BLaER1 (cell line): ENCODE measurements at regions not wholly inside any gene's neighbourhood (a gene's known extent, or its start where the extent isn't known, plus 50 kb on each side); places are given as distances from the start of the nearest gene placed in this dataset.

Source experiments
- H3K27ac ChIP-seq: shearing (Covaris generic); formaldehyde crosslinking; 2 replicates; pipeline ENCODE4 v1.8.1; 2022
- H3K27me3 ChIP-seq: shearing (Covaris generic); formaldehyde crosslinking; 2 replicates; pipeline ENCODE4 v1.8.1; 2022
- H3K36me3 ChIP-seq: shearing (Covaris generic); formaldehyde crosslinking; 2 replicates; pipeline ENCODE4 v1.8.1; 2022
- H3K4me1 ChIP-seq: shearing (Covaris generic); formaldehyde crosslinking; 2 replicates; pipeline ENCODE4 v1.8.1; 2022
- H3K4me2 ChIP-seq: shearing (Covaris generic); formaldehyde crosslinking; 2 replicates; pipeline ENCODE4 v1.8.1; 2022
- H3K4me3 ChIP-seq: shearing (Covaris generic); formaldehyde crosslinking; 2 replicates; pipeline ENCODE4 v1.8.1; 2022
- H3K9ac ChIP-seq: shearing (Covaris generic); formaldehyde crosslinking; 2 replicates; pipeline ENCODE4 v1.8.1; 2022
- H3K9me3 ChIP-seq: shearing (Covaris generic); formaldehyde crosslinking; 2 replicates; pipeline ENCODE4 v1.8.1; 2022
- H4K20me1 ChIP-seq: shearing (Covaris generic); formaldehyde crosslinking; 2 replicates; pipeline ENCODE4 v1.8.1; 2022
- Cebpa-rat ChIP-seq: shearing (Covaris generic); IDR thresholded peaks from 2 replicates; pipeline ENCODE4 v1.8.1; 2022

DNA sequence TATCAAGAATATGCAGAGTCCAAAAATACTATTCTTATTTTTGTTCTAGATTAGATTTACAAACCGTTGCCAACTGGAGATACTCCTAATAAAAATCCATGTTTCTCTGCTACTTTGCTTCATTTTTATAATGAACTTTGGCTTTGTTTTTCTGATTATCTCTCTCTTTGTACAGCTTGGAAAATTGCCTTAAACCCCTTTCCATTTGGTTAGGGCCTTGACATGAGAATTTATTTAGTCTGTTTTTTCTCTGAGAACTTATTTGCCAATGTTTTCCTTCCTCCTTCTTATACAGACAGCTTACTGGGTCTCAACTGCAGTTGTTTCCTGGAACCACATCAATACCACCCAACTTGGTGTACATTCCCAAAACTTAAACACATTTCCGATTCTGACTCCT is 555.4 kb downstream of the SLITRK6 start:
- H3K4me1 ChIP-seq = no peaks in the 10 kb centered on the region
- no peaks in the 10 kb centered on the region for H3K36me3 ChIP-seq
- no peak for TF ChIP-seq Cebpa-rat
- H3K27ac ChIP-seq = no peak overlapping the region
- H3K9ac ChIP-seq = no peak overlapping the region
- no peaks in the 10 kb centered on the region for H3K9me3 ChIP-seq
- H4K20me1 ChIP-seq = no peaks in the 10 kb centered on the region
- H3K4me3 ChIP-seq = no peak overlapping the region
- no peaks in the 10 kb centered on the region for H3K27me3 ChIP-seq
- no peak overlapping the region for H3K4me2 ChIP-seq

DNA sequence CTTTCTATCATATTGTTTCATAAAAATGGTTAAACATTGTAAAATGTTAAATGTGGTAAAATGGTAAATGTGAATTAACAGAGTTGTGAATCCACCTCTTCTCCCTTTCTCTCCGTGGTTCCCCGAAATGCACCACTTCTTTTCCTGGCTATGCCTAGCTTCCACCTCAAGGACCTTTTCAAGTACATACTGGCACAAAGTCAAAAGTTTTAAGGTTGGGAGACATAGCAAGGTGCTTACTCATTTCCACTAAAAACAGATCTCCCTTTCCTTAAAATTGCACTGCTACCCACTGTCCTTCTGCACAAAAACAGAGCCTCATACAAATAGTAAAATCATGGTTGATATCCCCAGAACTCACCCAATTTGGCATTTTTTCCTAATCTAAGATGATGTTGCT is 558.2 kb downstream of the SLITRK6 start:
- Histone ChIP-seq H3K27me3 (no peaks in the 10 kb centered on the region), H3K4me1 (no peaks in the 10 kb centered on the region), H3K9ac (no peak overlapping the region), H3K4me2 (no peak overlapping the region), H3K9me3 (no peaks in the 10 kb centered on the region), H3K36me3 (no peaks in the 10 kb centered on the region), H4K20me1 (no peaks in the 10 kb centered on the region), H3K4me3 (no peak overlapping the region), H3K27ac (no peak overlapping the region)
- TF ChIP-seq Cebpa-rat = no peak

DNA sequence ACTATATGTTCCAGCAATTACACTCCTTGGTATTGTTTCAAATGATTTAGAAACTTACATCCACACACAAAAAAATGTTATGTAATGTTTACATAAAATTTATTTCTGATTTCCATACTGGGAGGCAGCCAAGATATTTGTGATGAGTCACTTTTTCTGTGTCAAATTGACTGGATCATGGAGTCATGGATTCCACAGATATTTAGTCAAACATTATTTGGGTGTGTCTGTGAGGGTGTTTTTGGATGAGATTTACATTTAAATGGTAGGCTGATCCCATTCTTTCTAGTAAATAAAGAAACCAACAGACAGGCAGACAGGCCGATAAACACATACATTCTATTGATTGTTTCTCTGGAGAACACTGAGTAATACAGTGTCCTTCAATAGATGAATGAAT is 562.8 kb downstream of the SLITRK6 start:
- no peak overlapping the region for H3K4me2 ChIP-seq

DNA sequence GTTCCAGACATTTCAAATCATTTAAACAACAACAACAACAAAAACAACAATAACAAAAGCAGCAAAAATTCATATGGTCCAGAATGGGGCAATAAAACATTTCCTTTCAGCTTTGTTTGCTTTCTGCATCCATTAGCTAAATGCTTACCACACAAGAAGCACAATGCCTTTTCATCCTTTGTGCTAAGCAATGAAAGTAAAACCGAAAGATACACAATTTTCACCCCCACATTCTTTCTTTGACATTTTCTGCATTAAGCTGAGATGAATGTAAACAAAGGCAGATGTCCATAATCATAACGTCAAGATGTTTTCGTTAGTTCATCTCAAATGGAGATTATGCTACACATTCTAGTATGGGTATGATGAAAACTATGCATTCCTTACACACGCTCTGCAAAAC is 568.5 kb downstream of the SLITRK6 start:
- no peaks in the 10 kb centered on the region for H3K36me3 ChIP-seq
- TF ChIP-seq Cebpa-rat = no peak
- no peaks in the 10 kb centered on the region for H3K9me3 ChIP-seq
- H4K20me1 ChIP-seq = no peaks in the 10 kb centered on the region
- no peak overlapping the region for H3K4me3 ChIP-seq
- H3K4me2 ChIP-seq = no peak overlapping the region
- no peaks in the 10 kb centered on the region for H3K4me1 ChIP-seq
- H3K9ac ChIP-seq = no peak overlapping the region
- H3K27me3 ChIP-seq = no peaks in the 10 kb centered on the region
- no peak overlapping the region for H3K27ac ChIP-seq

More for the DNA sequence above, 562.8 kb downstream of the SLITRK6 start:
- Histone ChIP-seq H3K9ac (no peak overlapping the region), H3K4me3 (no peak overlapping the region), H3K27ac (no peak overlapping the region), H4K20me1 (no peaks in the 10 kb centered on the region), H3K36me3 (no peaks in the 10 kb centered on the region), H3K4me1 (no peaks in the 10 kb centered on the region), H3K9me3 (no peaks in the 10 kb centered on the region), H3K27me3 (no peaks in the 10 kb centered on the region)
- TF ChIP-seq Cebpa-rat = no peak

DNA sequence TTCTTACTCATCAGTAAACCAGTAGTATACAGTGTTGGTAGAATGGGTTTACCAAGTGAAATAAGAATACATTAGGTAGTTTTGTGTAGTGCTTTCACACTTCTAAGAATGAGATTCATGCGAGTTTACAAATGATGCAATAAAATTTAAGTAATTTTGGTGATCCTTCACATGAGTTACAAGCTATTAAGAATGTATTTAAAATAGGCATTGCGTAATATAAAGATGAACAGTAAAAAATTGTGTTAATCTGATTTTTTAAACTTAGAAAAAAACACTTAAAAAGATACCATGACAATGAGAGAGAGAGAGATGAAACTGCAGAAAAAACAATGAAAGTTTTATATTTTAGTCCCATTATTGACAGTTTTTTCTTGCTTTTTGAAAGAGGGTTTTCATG is 570.5 kb downstream of the SLITRK6 start:
- TF ChIP-seq Cebpa-rat = no peak; the same call in 1 of the 2 replicates
- Histone ChIP-seq H3K4me2 (no peak overlapping the region), H3K27me3 (no peaks in the 10 kb centered on the region), H3K36me3 (no peaks in the 10 kb centered on the region), H3K4me3 (no peak overlapping the region), H3K9me3 (no peaks in the 10 kb centered on the region), H3K27ac (no peak overlapping the region), H3K9ac (no peak overlapping the region), H3K4me1 (no peaks in the 10 kb centered on the region), H4K20me1 (no peaks in the 10 kb centered on the region)

DNA sequence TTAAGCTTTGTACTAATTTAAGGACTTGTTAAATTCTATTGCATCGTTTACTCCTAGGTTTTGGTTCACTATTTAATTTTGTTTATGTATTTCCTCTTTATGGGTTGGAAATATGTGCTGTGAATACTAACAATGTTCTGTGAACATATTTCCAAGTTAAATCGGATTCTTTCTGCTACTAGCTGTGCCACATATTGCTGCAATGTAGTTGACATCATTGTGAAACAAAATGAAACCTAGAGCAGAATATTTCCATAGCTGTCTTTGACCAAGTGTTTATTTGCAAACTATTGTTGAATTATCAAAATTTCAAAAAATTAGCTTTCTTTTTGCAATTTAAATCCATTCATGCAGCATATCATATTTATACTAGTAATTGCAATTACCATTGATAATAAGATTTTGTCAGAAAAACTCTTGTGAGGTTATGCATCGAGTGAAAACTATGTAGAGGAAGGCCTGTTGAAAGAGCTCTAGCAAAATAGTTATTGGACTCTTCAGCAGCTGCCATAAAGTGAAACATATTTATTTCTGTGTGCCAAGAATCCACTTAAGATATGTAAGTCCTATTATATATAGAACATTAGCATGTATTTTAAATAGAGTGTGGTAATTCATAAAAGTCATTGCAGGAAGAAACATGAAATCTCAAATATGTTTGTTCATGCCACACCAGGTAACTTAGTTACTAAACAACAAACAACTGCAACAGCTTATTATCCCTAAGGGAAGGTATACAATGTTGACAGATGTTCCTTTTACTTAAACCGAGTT is 575.1 kb downstream of the SLITRK6 start:
- no peak overlapping the region for H3K4me3 ChIP-seq
- no peaks in the 10 kb centered on the region for H3K36me3 ChIP-seq
- no peak overlapping the region for H3K4me2 ChIP-seq
- H3K27me3 ChIP-seq = no peaks in the 10 kb centered on the region
- no peak overlapping the region for H3K9ac ChIP-seq
- no peaks in the 10 kb centered on the region for H3K4me1 ChIP-seq
- no peak for TF ChIP-seq Cebpa-rat
- H3K27ac ChIP-seq = no peak overlapping the region
- no peaks in the 10 kb centered on the region for H3K9me3 ChIP-seq
- H4K20me1 ChIP-seq = no peaks in the 10 kb centered on the region

DNA sequence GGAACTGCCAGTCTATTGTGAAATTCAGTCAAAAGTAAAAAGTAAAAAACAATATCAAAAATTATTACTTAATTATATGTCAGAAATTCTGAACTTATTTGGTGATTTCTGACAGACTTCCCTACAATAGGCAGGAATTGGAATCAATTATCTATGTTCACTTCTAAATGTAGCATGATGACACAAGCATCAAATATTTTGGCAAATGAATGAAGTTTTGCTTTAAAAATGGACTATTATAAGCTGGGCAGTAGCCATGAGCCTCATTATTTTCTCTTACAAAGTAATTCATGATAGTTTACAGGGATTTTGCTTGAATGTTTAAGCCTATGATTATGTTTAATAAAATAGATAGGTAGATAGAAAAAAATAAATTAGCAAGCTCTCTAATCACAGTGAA is 582.6 kb downstream of the SLITRK6 start:
- Histone ChIP-seq H4K20me1 (no peaks in the 10 kb centered on the region), H3K4me1 (no peaks in the 10 kb centered on the region), H3K9me3 (no peaks in the 10 kb centered on the region), H3K27ac (no peak overlapping the region), H3K27me3 (no peaks in the 10 kb centered on the region), H3K9ac (no peak overlapping the region), H3K4me3 (no peak overlapping the region), H3K4me2 (no peak overlapping the region), H3K36me3 (no peaks in the 10 kb centered on the region)
- no peak for TF ChIP-seq Cebpa-rat

DNA sequence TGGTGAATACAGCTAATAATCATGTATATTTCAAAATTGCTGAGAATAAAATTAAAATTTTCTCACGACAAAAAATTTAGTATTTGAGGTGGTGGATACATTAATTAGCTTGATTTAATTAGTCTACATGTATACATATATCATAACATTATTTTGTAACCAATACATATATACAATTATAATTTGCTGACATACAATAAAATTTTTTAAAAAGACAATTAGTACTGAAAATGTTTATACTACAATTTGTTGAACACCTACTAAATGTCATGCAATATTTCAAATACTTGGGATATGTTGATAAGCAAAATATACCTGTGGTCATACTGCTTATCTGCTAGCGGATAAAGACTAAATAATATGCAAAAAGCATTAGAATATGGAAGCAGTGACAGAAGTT is 586.5 kb downstream of the SLITRK6 start:
- Histone ChIP-seq H3K4me1 (no peaks in the 10 kb centered on the region), H3K27me3 (no peaks in the 10 kb centered on the region), H3K27ac (no peak overlapping the region), H3K9me3 (peaks cover 13% of the 10 kb centered on the region), H3K36me3 (no peaks in the 10 kb centered on the region), H3K9ac (no peak overlapping the region), H4K20me1 (no peaks in the 10 kb centered on the region), H3K4me2 (no peak overlapping the region), H3K4me3 (no peak overlapping the region)
- TF ChIP-seq Cebpa-rat = no peak

DNA sequence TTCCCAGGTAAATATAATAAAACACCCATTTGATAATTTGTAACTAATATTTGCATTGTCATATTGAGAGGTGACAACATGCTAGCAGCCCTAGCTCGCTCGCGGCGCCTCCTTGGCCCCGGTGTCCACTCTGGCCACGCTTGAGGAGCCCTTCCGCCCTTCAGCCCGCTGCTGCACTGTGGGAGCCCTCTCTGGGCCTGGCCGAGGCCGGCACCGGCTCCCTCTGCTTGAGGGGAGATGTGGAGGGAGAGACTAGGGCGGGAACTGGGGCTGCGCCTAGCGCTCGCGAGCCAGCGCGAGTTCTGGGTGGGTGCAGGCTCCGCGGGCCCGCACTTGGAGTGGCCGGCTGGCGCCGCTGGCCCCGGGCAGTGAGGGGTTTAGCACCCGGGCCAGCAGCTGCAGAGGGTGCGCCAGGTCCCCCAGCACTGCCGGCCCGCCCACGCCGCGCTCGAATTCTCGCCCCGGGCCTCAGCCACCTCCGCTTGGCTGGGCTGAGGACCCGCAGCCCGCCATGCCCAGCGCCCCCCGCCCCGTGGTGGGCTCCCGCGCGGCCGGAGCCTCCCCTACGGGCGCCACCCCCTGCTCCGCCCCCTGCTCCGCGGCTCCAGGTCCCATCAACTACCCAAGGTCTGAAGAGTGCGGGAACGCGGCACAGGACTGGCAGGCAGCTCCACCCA is 594.4 kb downstream of the SLITRK6 start:
- H3K4me2 ChIP-seq = no peak overlapping the region
- H4K20me1 ChIP-seq = no peaks in the 10 kb centered on the region
- no peak overlapping the region for H3K27ac ChIP-seq

DNA sequence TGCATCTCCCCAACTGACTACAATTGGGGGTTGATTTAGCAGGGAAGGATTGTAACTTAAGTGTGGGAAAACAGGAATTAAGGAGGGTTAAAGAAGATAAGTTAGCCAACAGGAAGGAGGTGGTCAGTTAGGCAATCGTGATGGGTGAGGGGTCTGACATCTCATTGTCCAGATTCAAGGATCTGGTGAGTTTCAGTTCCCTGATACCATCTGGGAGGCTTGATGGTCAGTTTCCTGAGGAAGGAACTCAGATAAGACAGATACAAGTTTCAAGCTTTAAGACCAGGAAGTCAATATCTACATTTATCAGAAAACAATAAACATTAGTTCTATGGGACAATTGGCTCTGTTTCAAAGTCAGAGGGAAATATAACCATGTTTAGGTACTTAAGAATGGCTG is 601.8 kb downstream of the SLITRK6 start:
- Histone ChIP-seq H3K4me1 (no peaks in the 10 kb centered on the region), H3K4me2 (no peak overlapping the region), H3K9me3 (peaks cover 10% of the 10 kb centered on the region; the same call in 1 of the 2 replicates), H3K27ac (no peak overlapping the region), H3K9ac (no peak overlapping the region), H3K36me3 (no peaks in the 10 kb centered on the region), H3K27me3 (no peaks in the 10 kb centered on the region), H4K20me1 (no peaks in the 10 kb centered on the region), H3K4me3 (no peak overlapping the region)
- TF ChIP-seq Cebpa-rat = no peak

More for the DNA sequence above, 594.4 kb downstream of the SLITRK6 start:
- Histone ChIP-seq H3K4me1 (no peaks in the 10 kb centered on the region), H3K4me3 (peak overlapping the region; percentile 11; the same call in 1 of the 2 replicates), H3K9ac (no peak overlapping the region), H3K27me3 (no peaks in the 10 kb centered on the region), H3K36me3 (no peaks in the 10 kb centered on the region), H3K9me3 (peaks cover 27% of the 10 kb centered on the region)
- no peak for TF ChIP-seq Cebpa-rat
